ENCODE measurements at regions not wholly inside any gene's neighbourhood (a gene's known extent, or its start where the extent isn't known, plus 50 kb on each side); places are given as distances from the start of the nearest gene placed in this dataset.
"Not testable (repeated sequence)": the region's sequence is repeated elsewhere in the genome, so short reads cannot be mapped to it uniquely, and the experiment has no call there.

- TF ChIP-seq CTCF (IDR thresholded peaks at IDR 0.05; ENCODE audit: low read length); EZH2 (IDR thresholded peaks at IDR 0.05; ENCODE audit: borderline replicate concordance, low read length): not testable (repeated sequence)
Observed at GRCh38 chr11:81280228-81280627, 1453.4 kb downstream of the FAM181B start.

All from OCI-LY1 (cell line).